ENCODE measurements at regions not wholly inside any gene's neighbourhood (a gene's known extent, or its start where the extent isn't known, plus 50 kb on each side); places are given as distances from the start of the nearest gene placed in this dataset.
"Not testable (repeated sequence)": the region's sequence is repeated elsewhere in the genome, so short reads cannot be mapped to it uniquely, and the experiment has no call there.

GRCh38 chr18:44580782-44581181, 99.9 kb upstream of the SETBP1 start:
- ATAC-seq (ENCODE audit: poor library complexity); intact Hi-C loops (cut with DNase I): not testable (repeated sequence)
- DNase-seq, result peak; percentile 30

- intact Hi-C loops (cut with DNase I), result no loop called here
- DNase-seq, result no peak
- ATAC-seq (ENCODE audit: poor library complexity), result no peak
These were observed 98.2 kb upstream of the SETBP1 start for GRCh38 chr18:44582456-44582855.

GRCh38 chr18:44584900-44585299, 95.8 kb upstream of the SETBP1 start:
- intact Hi-C loops (cut with DNase I), result no loop called here

GRCh38 chr18:44586782-44587524, 93.7 kb upstream of the SETBP1 start:
- no peak for ATAC-seq (ENCODE audit: poor library complexity)
- no peak for DNase-seq
- intact Hi-C loops (cut with DNase I), result no loop called here

More at GRCh38 chr18:44584900-44585299, 95.8 kb upstream of the SETBP1 start:
- no peak for DNase-seq
- ATAC-seq (ENCODE audit: poor library complexity), result no peak

- DNase-seq, result no peak
- ATAC-seq (ENCODE audit: poor library complexity), result no peak
- intact Hi-C loops (cut with DNase I), result no loop called here
These were observed 92.2 kb upstream of the SETBP1 start for GRCh38 chr18:44588508-44588907.

- no peak for DNase-seq
- no peak for ATAC-seq (ENCODE audit: poor library complexity)
- intact Hi-C loops (cut with DNase I), result no loop called here
These were observed 90.9 kb upstream of the SETBP1 start for GRCh38 chr18:44589693-44590355.

- intact Hi-C loops (cut with DNase I), result no loop called here
- ATAC-seq (ENCODE audit: poor library complexity) (no peak), DNase-seq (no peak)
These were observed 89.6 kb upstream of the SETBP1 start for GRCh38 chr18:44590956-44591670.

- no peak for DNase-seq
- intact Hi-C loops (cut with DNase I), result no loop called here
- ATAC-seq (ENCODE audit: poor library complexity), result peak; percentile 91
These were observed 88.0 kb upstream of the SETBP1 start for GRCh38 chr18:44592639-44593038.

GRCh38 chr18:44594799-44595467, 85.8 kb upstream of the SETBP1 start:
- ATAC-seq (ENCODE audit: poor library complexity) (peak; percentile 72), DNase-seq (no peak)
- intact Hi-C loops (cut with DNase I), result no loop called here

- intact Hi-C loops (cut with DNase I), result no loop called here
- ATAC-seq (ENCODE audit: poor library complexity), result no peak
These were observed 82.9 kb upstream of the SETBP1 start for GRCh38 chr18:44597797-44598196.

GRCh38 chr18:44598514-44598913, 82.2 kb upstream of the SETBP1 start:
- DNase-seq (no peak), ATAC-seq (ENCODE audit: poor library complexity) (no peak)
- intact Hi-C loops (cut with DNase I), result no loop called here

More at GRCh38 chr18:44597797-44598196, 82.9 kb upstream of the SETBP1 start:
- no peak for DNase-seq

GRCh38 chr18:44599412-44599811, 81.3 kb upstream of the SETBP1 start:
- DNase-seq (peak; percentile 43), ATAC-seq (ENCODE audit: poor library complexity) (peak; percentile 84)
- intact Hi-C loops (cut with DNase I), result no loop called here

- no peak for ATAC-seq (ENCODE audit: poor library complexity)
- DNase-seq, result no peak
- intact Hi-C loops (cut with DNase I), result no loop called here
These were observed 79.2 kb upstream of the SETBP1 start for GRCh38 chr18:44601447-44601846.

GRCh38 chr18:44602380-44602779, 78.3 kb upstream of the SETBP1 start:
- DNase-seq (no peak), ATAC-seq (ENCODE audit: poor library complexity) (no peak)
- intact Hi-C loops (cut with DNase I), result no loop called here

- DNase-seq, result no peak
- intact Hi-C loops (cut with DNase I), result no loop called here
- ATAC-seq (ENCODE audit: poor library complexity), result no peak
These were observed 77.8 kb upstream of the SETBP1 start for GRCh38 chr18:44602845-44603244.

- DNase-seq (no peak), ATAC-seq (ENCODE audit: poor library complexity) (no peak)
- intact Hi-C loops (cut with DNase I), result no loop called here
These were observed 71.3 kb upstream of the SETBP1 start for GRCh38 chr18:44609181-44609941.

- DNase-seq (no peak), ATAC-seq (ENCODE audit: poor library complexity) (no peak)
- intact Hi-C loops (cut with DNase I), result no loop called here
These were observed 59.9 kb upstream of the SETBP1 start for GRCh38 chr18:44620812-44621211.

- DNase-seq, result no peak
- no peak for ATAC-seq (ENCODE audit: poor library complexity)
- intact Hi-C loops (cut with DNase I), result no loop called here
These were observed 56.6 kb upstream of the SETBP1 start for GRCh38 chr18:44624052-44624451.

GRCh38 chr18:44625386-44625785, 55.3 kb upstream of the SETBP1 start:
- DNase-seq, result no peak
- no peak for ATAC-seq (ENCODE audit: poor library complexity)
- intact Hi-C loops (cut with DNase I), result no loop called here

All from Right ventricle myocardium superior (tissue), 1 donor.